ENCODE measurements at regions not wholly inside any gene's neighbourhood (a gene's known extent, or its start where the extent isn't known, plus 50 kb on each side); places are given as distances from the start of the nearest gene placed in this dataset.

DNA sequence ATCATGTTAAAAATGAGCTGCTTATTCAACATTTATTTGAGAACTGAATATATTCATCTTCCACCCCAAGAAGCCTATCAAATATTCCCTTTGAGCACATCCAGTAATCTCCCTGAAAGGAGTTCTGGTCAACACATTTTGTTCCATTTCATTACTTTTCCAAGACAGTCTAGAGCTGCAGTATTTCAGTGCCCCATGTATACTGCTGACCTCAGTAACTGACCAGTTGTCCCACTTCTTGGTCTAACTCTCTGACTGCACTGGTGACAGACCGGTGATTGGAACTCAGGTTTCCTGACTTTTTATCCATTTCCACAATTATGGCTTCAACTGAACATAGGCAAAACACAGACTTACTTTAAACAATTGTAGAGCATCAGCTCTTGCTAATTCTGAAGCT lies 206.8 kb upstream of the NPSR1 start:
- TF ChIP-seq, protein P1, sequence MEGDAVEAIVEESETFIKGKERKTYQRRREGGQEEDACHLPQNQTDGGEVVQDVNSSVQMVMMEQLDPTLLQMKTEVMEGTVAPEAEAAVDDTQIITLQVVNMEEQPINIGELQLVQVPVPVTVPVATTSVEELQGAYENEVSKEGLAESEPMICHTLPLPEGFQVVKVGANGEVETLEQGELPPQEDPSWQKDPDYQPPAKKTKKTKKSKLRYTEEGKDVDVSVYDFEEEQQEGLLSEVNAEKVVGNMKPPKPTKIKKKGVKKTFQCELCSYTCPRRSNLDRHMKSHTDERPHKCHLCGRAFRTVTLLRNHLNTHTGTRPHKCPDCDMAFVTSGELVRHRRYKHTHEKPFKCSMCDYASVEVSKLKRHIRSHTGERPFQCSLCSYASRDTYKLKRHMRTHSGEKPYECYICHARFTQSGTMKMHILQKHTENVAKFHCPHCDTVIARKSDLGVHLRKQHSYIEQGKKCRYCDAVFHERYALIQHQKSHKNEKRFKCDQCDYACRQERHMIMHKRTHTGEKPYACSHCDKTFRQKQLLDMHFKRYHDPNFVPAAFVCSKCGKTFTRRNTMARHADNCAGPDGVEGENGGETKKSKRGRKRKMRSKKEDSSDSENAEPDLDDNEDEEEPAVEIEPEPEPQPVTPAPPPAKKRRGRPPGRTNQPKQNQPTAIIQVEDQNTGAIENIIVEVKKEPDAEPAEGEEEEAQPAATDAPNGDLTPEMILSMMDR (IDR thresholded peaks at IDR 0.05; ENCODE audit: poor library complexity): no peak
- TF ChIP-seq EZH2phosphoT487 (IDR thresholded peaks at IDR 0.05; ENCODE audit: low read depth, severe bottlenecking, unreplicated experiment): no peak
